ES-I3 (cell line): ENCODE measurements at regions not wholly inside any gene's neighbourhood (a gene's known extent, or its start where the extent isn't known, plus 50 kb on each side); places are given as distances from the start of the nearest gene placed in this dataset.
"Not testable (repeated sequence)": the region's sequence is repeated elsewhere in the genome, so short reads cannot be mapped to it uniquely, and the experiment has no call there.

ENCODE experiments used
- H3K36me3 ChIP-seq: 2 replicates; pipeline ENCODE4 v1.6.1; 2013; ENCODE audit warnings: mild to moderate bottlenecking, low read length, control low read depth, moderate library complexity; ENCODE audit not compliant: insufficient read depth
- H3K4me1 ChIP-seq: 2 replicates; pipeline ENCODE4 v1.6.1; 2013; ENCODE audit warnings: mild to moderate bottlenecking, control low read depth, low read length; ENCODE audit not compliant: insufficient read depth
- H3K9ac ChIP-seq: 2 replicates; pipeline ENCODE4 v1.6.1; 2013; ENCODE audit warnings: low read depth, mild to moderate bottlenecking, low read length, moderate library complexity
- H3K9me3 ChIP-seq: 2 replicates; pipeline ENCODE4 v1.6.1; 2013; ENCODE audit warnings: mild to moderate bottlenecking, low read length, moderate library complexity; ENCODE audit not compliant: control insufficient read depth, insufficient read depth

- peak overlapping the region; percentile 72 for H3K9ac ChIP-seq
- no peaks in the 10 kb centered on the region for H3K9me3 ChIP-seq
- no peaks in the 10 kb centered on the region for H3K36me3 ChIP-seq
- H3K4me1 ChIP-seq = peaks cover 15% of the 10 kb centered on the region; the same call in 1 of the 2 replicates
Measured at GRCh38 chr17:64779376-64780095, 117.4 kb upstream of the SMURF2 start.

GRCh38 chr17:64779098-64779375 is 116.9 kb upstream of the SMURF2 start:
- Histone ChIP-seq H3K9ac (peak overlapping the region; percentile 72; the same call in 1 of the 2 replicates), H3K4me1 (peaks cover 16% of the 10 kb centered on the region; the same call in 1 of the 2 replicates)
- not testable (repeated sequence) for H3K9me3 ChIP-seq, H3K36me3 ChIP-seq

- Histone ChIP-seq H3K9ac (peak overlapping the region; percentile 72), H3K9me3 (no peaks in the 10 kb centered on the region), H3K4me1 (peaks cover 16% of the 10 kb centered on the region; the same call in 1 of the 2 replicates), H3K36me3 (no peaks in the 10 kb centered on the region)
Measured at GRCh38 chr17:64778240-64779097, 116.4 kb upstream of the SMURF2 start.

- Histone ChIP-seq H3K9ac (peak overlapping the region; percentile 72; the same call in 1 of the 2 replicates), H3K36me3 (no peaks in the 10 kb centered on the region), H3K4me1 (peaks cover 19% of the 10 kb centered on the region; the same call in 1 of the 2 replicates), H3K9me3 (no peaks in the 10 kb centered on the region)
Measured at GRCh38 chr17:64777415-64778239, 115.5 kb upstream of the SMURF2 start.

GRCh38 chr17:64776720-64777414 is 114.8 kb upstream of the SMURF2 start:
- not testable (repeated sequence) for H3K9me3 ChIP-seq
- Histone ChIP-seq H3K9ac (peak overlapping the region; percentile 72; the same call in 1 of the 2 replicates), H3K4me1 (peaks cover 15% of the 10 kb centered on the region; the same call in 1 of the 2 replicates)

GRCh38 chr17:64775701-64776570 is 113.8 kb upstream of the SMURF2 start:
- no peak overlapping the region for H3K9ac ChIP-seq
- H3K36me3 ChIP-seq = no peaks in the 10 kb centered on the region
- H3K4me1 ChIP-seq = peaks cover 12% of the 10 kb centered on the region; the same call in 1 of the 2 replicates
- H3K9me3 ChIP-seq = no peaks in the 10 kb centered on the region

More at GRCh38 chr17:64776720-64777414, 114.8 kb upstream of the SMURF2 start:
- H3K36me3 ChIP-seq = not testable (repeated sequence)

GRCh38 chr17:64774888-64775540 is 112.9 kb upstream of the SMURF2 start:
- Histone ChIP-seq H3K9ac (no peak overlapping the region), H3K36me3 (no peaks in the 10 kb centered on the region), H3K9me3 (no peaks in the 10 kb centered on the region), H3K4me1 (peaks cover 12% of the 10 kb centered on the region; the same call in 1 of the 2 replicates)

- no peaks in the 10 kb centered on the region for H3K9me3 ChIP-seq
- H3K36me3 ChIP-seq = no peaks in the 10 kb centered on the region
- H3K9ac ChIP-seq = peak overlapping the region; percentile 75
- H3K4me1 ChIP-seq = peaks cover 12% of the 10 kb centered on the region; the same call in 1 of the 2 replicates
Measured at GRCh38 chr17:64773836-64774761, 112.0 kb upstream of the SMURF2 start.

- Histone ChIP-seq H3K9ac (peak overlapping the region; percentile 75), H3K36me3 (no peaks in the 10 kb centered on the region), H3K9me3 (no peaks in the 10 kb centered on the region), H3K4me1 (peaks cover 12% of the 10 kb centered on the region; the same call in 1 of the 2 replicates)
Measured at GRCh38 chr17:64773386-64773835, 111.3 kb upstream of the SMURF2 start.

GRCh38 chr17:64772845-64773299 is 110.8 kb upstream of the SMURF2 start:
- peak overlapping the region; percentile 75; the same call in 1 of the 2 replicates for H3K9ac ChIP-seq
- peaks cover 12% of the 10 kb centered on the region; the same call in 1 of the 2 replicates for H3K4me1 ChIP-seq
- H3K9me3 ChIP-seq = no peaks in the 10 kb centered on the region
- H3K36me3 ChIP-seq = no peaks in the 10 kb centered on the region

- H3K9ac ChIP-seq = no peak overlapping the region
- H3K36me3 ChIP-seq = no peaks in the 10 kb centered on the region
- no peaks in the 10 kb centered on the region for H3K9me3 ChIP-seq
- peaks cover 7% of the 10 kb centered on the region; the same call in 1 of the 2 replicates for H3K4me1 ChIP-seq
Measured at GRCh38 chr17:64771980-64772844, 110.1 kb upstream of the SMURF2 start.
